IMR-90 (cell line): ENCODE measurements at regions not wholly inside any gene's neighbourhood (a gene's known extent, or its start where the extent isn't known, plus 50 kb on each side); places are given as distances from the start of the nearest gene placed in this dataset.

ENCODE experiments used
- BHLHE40 ChIP-seq: fragments of 150-350 bp; IDR thresholded peaks from 2 replicates; pipeline ENCODE4 v1.6.1; 2016; ENCODE audit warnings: mild to moderate bottlenecking, low read depth, low read length
- CEBPB ChIP-seq: IDR thresholded peaks from 2 replicates; pipeline ENCODE4 v1.6.1; 2012; ENCODE audit warnings: low read depth, low read length, improper control_type of control experiment
- MAFK ChIP-seq: IDR thresholded peaks from 2 replicates; pipeline ENCODE4 v1.6.1; 2012; ENCODE audit warnings: low read depth, low read length, improper control_type of control experiment
- MAZ ChIP-seq: IDR thresholded peaks from 2 replicates; pipeline ENCODE4 v1.6.1; 2012; ENCODE audit warnings: low read depth, mild to moderate bottlenecking, low read length, improper control_type of control experiment, moderate library complexity, borderline replicate concordance
- RAD21 ChIP-seq: IDR thresholded peaks from 2 replicates; pipeline ENCODE4 v1.6.1; 2012; ENCODE audit warnings: low read length, improper control_type of control experiment
- RFX5 ChIP-seq: IDR thresholded peaks from 2 replicates; pipeline ENCODE4 v1.8.0; 2012; ENCODE audit warnings: low read depth, mild to moderate bottlenecking, low read length, moderate library complexity
- TF ChIP-seq, protein P1 (sequence below): conservative IDR thresholded peaks from 2 replicates; pipeline ENCODE4 v1.5.1; 2012; ENCODE audit warnings: mild to moderate bottlenecking, low read depth, low read length, improper control_type of control experiment
- TF ChIP-seq, protein P2 (sequence below): fragments of 150-350 bp; IDR thresholded peaks from 2 replicates; pipeline ENCODE4 v1.6.1; 2017; ENCODE audit warnings: mild to moderate bottlenecking, antibody characterized with exemption, low read length, low read depth

DNA sequence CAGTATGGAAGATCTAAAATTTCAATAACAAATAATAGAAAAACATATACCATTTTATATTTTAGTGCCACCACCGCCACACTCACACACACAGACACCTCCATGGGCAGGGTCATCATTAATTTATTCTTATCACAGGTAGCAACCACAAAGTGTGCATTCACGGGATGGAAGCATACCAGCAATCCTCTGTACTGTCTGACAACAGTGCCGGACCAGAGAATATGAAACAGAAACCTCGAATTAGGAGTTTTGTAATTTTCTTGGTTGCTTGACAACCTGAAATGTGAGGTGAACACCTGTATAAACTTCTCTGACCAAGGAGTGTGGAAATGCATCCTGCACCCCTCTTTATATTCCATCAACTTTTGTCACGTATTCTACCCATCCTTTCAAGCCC, 213.9 kb upstream of the KCNIP4 start:
- TF ChIP-seq, protein P1, sequence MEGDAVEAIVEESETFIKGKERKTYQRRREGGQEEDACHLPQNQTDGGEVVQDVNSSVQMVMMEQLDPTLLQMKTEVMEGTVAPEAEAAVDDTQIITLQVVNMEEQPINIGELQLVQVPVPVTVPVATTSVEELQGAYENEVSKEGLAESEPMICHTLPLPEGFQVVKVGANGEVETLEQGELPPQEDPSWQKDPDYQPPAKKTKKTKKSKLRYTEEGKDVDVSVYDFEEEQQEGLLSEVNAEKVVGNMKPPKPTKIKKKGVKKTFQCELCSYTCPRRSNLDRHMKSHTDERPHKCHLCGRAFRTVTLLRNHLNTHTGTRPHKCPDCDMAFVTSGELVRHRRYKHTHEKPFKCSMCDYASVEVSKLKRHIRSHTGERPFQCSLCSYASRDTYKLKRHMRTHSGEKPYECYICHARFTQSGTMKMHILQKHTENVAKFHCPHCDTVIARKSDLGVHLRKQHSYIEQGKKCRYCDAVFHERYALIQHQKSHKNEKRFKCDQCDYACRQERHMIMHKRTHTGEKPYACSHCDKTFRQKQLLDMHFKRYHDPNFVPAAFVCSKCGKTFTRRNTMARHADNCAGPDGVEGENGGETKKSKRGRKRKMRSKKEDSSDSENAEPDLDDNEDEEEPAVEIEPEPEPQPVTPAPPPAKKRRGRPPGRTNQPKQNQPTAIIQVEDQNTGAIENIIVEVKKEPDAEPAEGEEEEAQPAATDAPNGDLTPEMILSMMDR, result no peak
- TF ChIP-seq CEBPB, result no peak
- TF ChIP-seq MAZ, result no peak
- TF ChIP-seq RFX5, result no peak
- TF ChIP-seq RAD21, result no peak
- TF ChIP-seq BHLHE40, result no peak
- TF ChIP-seq MAFK, result no peak
- TF ChIP-seq, protein P2, sequence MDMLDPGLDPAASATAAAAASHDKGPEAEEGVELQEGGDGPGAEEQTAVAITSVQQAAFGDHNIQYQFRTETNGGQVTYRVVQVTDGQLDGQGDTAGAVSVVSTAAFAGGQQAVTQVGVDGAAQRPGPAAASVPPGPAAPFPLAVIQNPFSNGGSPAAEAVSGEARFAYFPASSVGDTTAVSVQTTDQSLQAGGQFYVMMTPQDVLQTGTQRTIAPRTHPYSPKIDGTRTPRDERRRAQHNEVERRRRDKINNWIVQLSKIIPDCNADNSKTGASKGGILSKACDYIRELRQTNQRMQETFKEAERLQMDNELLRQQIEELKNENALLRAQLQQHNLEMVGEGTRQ, result no peak
